GM12875 (cell line): ENCODE measurements at regions not wholly inside any gene's neighbourhood (a gene's known extent, or its start where the extent isn't known, plus 50 kb on each side); places are given as distances from the start of the nearest gene placed in this dataset.

Experiments
- H3K4me3 ChIP-seq: one replicate; pipeline ENCODE4 v1.5.1; 2011; ENCODE audit warnings: low read depth, low read length, control low read depth
- CTCF ChIP-seq: IDR thresholded peaks from 2 replicates; pipeline ENCODE4 v1.5.1; 2011; ENCODE audit warnings: low read depth, mild to moderate bottlenecking, control low read depth, inconsistent platforms, low read length, moderate library complexity, borderline replicate concordance; ENCODE audit not compliant: insufficient read depth

GRCh38 chr7:53418834-53419482, 383.5 kb downstream of the POM121L12 start:
- TF ChIP-seq CTCF, result no peak
- H3K4me3 ChIP-seq, result no peak overlapping the region

GRCh38 chr7:53420550-53420949, 385.1 kb downstream of the POM121L12 start:
- no peak for TF ChIP-seq CTCF

DNA sequence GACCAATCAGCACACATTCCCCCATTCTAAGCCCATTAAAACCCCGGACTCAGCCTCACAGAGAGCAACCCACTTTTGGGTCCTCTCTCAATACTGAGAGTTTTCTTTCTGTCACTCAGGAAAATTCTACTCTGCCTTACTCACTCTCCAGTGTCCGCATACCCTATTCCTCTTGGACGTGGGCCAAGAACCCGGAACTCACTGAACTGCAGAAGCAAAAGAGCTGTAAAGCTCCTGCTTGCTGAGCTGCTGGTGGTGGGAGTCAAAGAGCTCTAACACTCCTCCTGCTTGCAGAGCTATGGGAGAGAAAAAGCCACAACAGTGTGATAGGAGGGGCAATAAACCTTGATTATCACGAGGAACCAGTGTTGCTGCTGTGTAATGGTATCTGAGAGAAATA, 386.9 kb downstream of the POM121L12 start:
- no peak for TF ChIP-seq CTCF
- no peak overlapping the region for H3K4me3 ChIP-seq

More at GRCh38 chr7:53420550-53420949, 385.1 kb downstream of the POM121L12 start:
- no peak overlapping the region for H3K4me3 ChIP-seq

DNA sequence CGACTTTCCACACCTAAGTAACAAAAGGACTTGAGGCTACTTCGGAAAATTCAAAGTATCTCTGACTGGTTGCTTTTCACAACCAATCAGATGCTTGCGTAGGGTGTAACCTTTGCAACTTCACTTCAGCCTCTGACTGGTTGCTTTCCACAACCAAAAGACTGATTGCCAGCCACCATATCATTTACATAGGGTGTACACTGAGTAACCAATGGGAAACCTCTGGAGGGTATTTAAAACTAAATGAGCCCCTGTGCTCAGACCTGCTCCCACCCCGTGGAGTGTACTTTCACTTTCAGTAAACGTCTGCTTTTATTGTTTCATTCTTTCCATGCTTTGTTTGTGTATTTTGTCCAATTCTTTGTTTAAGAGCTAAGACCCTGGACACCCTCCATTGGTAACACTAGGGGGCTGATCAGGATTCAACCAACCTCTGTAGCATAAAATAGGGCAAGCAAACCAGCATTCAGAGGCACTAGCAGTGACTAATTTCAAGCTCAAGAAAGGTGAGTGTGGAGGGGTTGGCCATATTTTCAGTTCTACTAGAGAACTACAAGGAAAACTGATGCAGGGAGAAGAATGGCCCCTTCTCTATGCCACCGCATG, 390.8 kb downstream of the POM121L12 start:
- H3K4me3 ChIP-seq, result no peak overlapping the region
- TF ChIP-seq CTCF, result no peak

DNA sequence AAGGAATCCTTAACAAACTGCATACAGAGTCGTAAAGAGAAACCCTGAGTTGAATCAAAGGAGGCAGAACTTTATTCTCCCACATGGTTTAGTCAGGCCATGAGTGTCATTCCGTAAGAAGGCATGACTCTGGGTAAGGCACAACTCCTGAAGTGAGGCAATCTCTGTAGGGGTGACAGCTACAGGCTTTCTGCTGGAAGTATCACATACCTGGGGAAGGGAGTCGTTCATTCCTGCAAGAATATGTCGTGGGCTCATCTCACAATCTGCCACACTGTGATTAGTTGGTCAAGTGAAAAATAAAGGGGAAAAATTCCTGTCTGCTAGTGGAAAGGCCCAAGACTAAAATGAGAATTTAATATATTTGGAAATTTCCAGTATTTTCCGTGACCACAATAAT, 392.6 kb downstream of the POM121L12 start:
- no peak for TF ChIP-seq CTCF
- H3K4me3 ChIP-seq, result no peak overlapping the region

- TF ChIP-seq CTCF, result no peak
- H3K4me3 ChIP-seq, result no peak overlapping the region
Measured at GRCh38 chr7:53431901-53432300, 396.5 kb downstream of the POM121L12 start.

- TF ChIP-seq CTCF, result no peak
- H3K4me3 ChIP-seq, result no peak overlapping the region
Measured at GRCh38 chr7:53437336-53437735, 401.9 kb downstream of the POM121L12 start.
